ENCODE measurements at regions not wholly inside any gene's neighbourhood (a gene's known extent, or its start where the extent isn't known, plus 50 kb on each side); places are given as distances from the start of the nearest gene placed in this dataset.

DNA sequence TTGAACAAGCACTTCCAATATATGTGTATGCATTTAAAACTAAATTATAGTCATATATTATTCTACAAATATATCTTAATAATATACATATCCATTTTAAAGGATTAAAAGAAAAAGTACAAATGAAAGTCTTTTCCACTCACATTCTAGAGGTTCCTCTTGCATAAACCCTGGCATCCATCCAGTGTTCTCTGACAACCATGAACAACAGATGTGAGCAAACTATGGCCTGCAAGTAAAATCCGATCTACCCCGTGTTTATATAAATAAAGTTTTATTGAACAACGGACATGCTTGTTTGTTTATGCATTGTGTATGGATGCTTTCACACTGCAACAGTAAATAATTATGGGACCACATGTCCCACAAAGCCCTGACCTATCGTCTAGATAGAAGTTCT, 1122.3 kb downstream of the EPHA7 start:
- no peak overlapping the region for H2AFZ ChIP-seq (ENCODE audit: control insufficient read depth, low read length)
- H3K9ac ChIP-seq (ENCODE audit: control insufficient read depth, extremely low read depth, insufficient read depth, low read length), result no peak overlapping the region
- no peaks in the 10 kb centered on the region for H4K20me1 ChIP-seq (ENCODE audit: control insufficient read depth, extremely low read depth, insufficient read depth, low read length)
- no peak for DNase-seq (ENCODE audit: low read depth, low spot score)
- no peaks in the 10 kb centered on the region for H3K79me2 ChIP-seq (ENCODE audit: control insufficient read depth, insufficient read depth, low read length)
- H3K36me3 ChIP-seq (ENCODE audit: control insufficient read depth in 2 of 2, extremely low read depth in 1 of 2, insufficient read depth in 2 of 2, low read length in 2 of 2), result no peaks in the 10 kb centered on the region
- no peaks in the 10 kb centered on the region for H3K4me1 ChIP-seq (ENCODE audit: control insufficient read depth, extremely low read depth, insufficient read depth, low read length)
- peaks cover 2% of the 10 kb centered on the region for H3K9me3 ChIP-seq (ENCODE audit: control insufficient read depth, low read depth, low read length)
- no peaks in the 10 kb centered on the region for H3K27me3 ChIP-seq (ENCODE audit: control insufficient read depth, extremely low read depth, insufficient read depth, low read length)
- dilution Hi-C loops (cut with MboI; ENCODE audit: extremely low pct_ligation_motif_present, low sequenced_read_pairs), result no loop called here
- no peaks in the 10 kb centered on the region for H3K9me1 ChIP-seq (ENCODE audit: control insufficient read depth, extremely low read depth, insufficient read depth, low read length)
- no peak overlapping the region for H3K4me2 ChIP-seq (ENCODE audit: control insufficient read depth, extremely low read depth, insufficient read depth, low read depth, low read length)
- no peak for FAIRE-seq
- no peak overlapping the region for H3K27ac ChIP-seq (ENCODE audit: control insufficient read depth, insufficient read depth, low read length)
- TF ChIP-seq EZH2 (IDR thresholded peaks at IDR 0.05; ENCODE audit: low read length), result no peak
- TF ChIP-seq, protein P1, sequence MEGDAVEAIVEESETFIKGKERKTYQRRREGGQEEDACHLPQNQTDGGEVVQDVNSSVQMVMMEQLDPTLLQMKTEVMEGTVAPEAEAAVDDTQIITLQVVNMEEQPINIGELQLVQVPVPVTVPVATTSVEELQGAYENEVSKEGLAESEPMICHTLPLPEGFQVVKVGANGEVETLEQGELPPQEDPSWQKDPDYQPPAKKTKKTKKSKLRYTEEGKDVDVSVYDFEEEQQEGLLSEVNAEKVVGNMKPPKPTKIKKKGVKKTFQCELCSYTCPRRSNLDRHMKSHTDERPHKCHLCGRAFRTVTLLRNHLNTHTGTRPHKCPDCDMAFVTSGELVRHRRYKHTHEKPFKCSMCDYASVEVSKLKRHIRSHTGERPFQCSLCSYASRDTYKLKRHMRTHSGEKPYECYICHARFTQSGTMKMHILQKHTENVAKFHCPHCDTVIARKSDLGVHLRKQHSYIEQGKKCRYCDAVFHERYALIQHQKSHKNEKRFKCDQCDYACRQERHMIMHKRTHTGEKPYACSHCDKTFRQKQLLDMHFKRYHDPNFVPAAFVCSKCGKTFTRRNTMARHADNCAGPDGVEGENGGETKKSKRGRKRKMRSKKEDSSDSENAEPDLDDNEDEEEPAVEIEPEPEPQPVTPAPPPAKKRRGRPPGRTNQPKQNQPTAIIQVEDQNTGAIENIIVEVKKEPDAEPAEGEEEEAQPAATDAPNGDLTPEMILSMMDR (optimal IDR thresholded peaks at IDR 0.05 in 1 of 3, IDR thresholded peaks at IDR 0.05 in 1 of 3, conservative IDR thresholded peaks at IDR 0.05 in 1 of 3; ENCODE audit: extremely low read depth in 1 of 3, insufficient read depth in 2 of 3, low read length in 3 of 3), result no peak
- no peak overlapping the region for H3K4me3 ChIP-seq (ENCODE audit: control insufficient read depth in 2 of 3, extremely low read depth in 1 of 3, insufficient read depth in 2 of 3, low read depth in 1 of 3, low read length in 3 of 3)

DNA sequence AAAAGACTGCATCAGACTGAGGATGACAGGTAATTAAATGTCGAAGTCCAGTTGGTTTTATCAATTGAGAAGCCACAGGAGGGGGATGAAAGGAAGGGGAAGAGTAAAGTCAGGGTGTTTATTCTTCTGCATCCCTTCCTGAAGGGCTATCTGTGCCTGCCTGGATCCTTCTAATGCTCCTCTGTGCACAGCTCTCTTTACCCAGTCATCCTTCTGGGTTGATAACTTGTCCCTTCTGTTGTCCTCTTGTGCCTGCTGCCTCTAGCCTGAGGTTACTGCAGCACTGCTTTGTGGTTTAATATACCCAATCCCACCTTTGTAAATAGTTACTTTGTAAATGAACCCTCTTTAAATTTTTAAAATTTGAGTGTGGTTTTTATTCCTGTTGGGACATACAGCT, 1127.3 kb downstream of the EPHA7 start:
- Histone ChIP-seq H3K27me3 (ENCODE audit: control insufficient read depth, extremely low read depth, insufficient read depth, low read length) (no peaks in the 10 kb centered on the region), H3K36me3 (ENCODE audit: control insufficient read depth in 2 of 2, extremely low read depth in 1 of 2, insufficient read depth in 2 of 2, low read length in 2 of 2) (no peaks in the 10 kb centered on the region), H3K4me2 (ENCODE audit: control insufficient read depth, extremely low read depth, insufficient read depth, low read depth, low read length) (no peak overlapping the region), H3K9ac (ENCODE audit: control insufficient read depth, extremely low read depth, insufficient read depth, low read length) (no peak overlapping the region), H3K9me1 (ENCODE audit: control insufficient read depth, extremely low read depth, insufficient read depth, low read length) (no peaks in the 10 kb centered on the region), H2AFZ (ENCODE audit: control insufficient read depth, low read length) (no peak overlapping the region), H3K9me3 (ENCODE audit: control insufficient read depth, low read depth, low read length) (no peaks in the 10 kb centered on the region), H3K4me3 (ENCODE audit: control insufficient read depth in 2 of 3, extremely low read depth in 1 of 3, insufficient read depth in 2 of 3, low read depth in 1 of 3, low read length in 3 of 3) (no peak overlapping the region), H3K27ac (ENCODE audit: control insufficient read depth, insufficient read depth, low read length) (no peak overlapping the region), H3K79me2 (ENCODE audit: control insufficient read depth, insufficient read depth, low read length) (no peaks in the 10 kb centered on the region), H3K4me1 (ENCODE audit: control insufficient read depth, extremely low read depth, insufficient read depth, low read length) (no peaks in the 10 kb centered on the region), H4K20me1 (ENCODE audit: control insufficient read depth, extremely low read depth, insufficient read depth, low read length) (no peaks in the 10 kb centered on the region)
- DNase-seq (ENCODE audit: low read depth, low spot score) (no peak), FAIRE-seq (no peak)
- TF ChIP-seq, protein P1 (optimal IDR thresholded peaks at IDR 0.05 in 1 of 3, IDR thresholded peaks at IDR 0.05 in 1 of 3, conservative IDR thresholded peaks at IDR 0.05 in 1 of 3; ENCODE audit: extremely low read depth in 1 of 3, insufficient read depth in 2 of 3, low read length in 3 of 3), result no peak
- TF ChIP-seq EZH2 (IDR thresholded peaks at IDR 0.05; ENCODE audit: low read length), result no peak
- dilution Hi-C loops (cut with MboI; ENCODE audit: extremely low pct_ligation_motif_present, low sequenced_read_pairs), result no loop called here

All from keratinocyte (primary cell).